GM12878 (cell line): ENCODE measurements at regions not wholly inside any gene's neighbourhood (a gene's known extent, or its start where the extent isn't known, plus 50 kb on each side); places are given as distances from the start of the nearest gene placed in this dataset.

Source experiments
- MEF2B ChIP-seq: fragments of 450-650 bp; IDR thresholded peaks from 2 replicates; pipeline ENCODE4 v1.6.1; 2018; ENCODE audit warnings: mild to moderate bottlenecking, moderate library complexity; ENCODE audit not compliant: partially characterized antibody, poor library complexity, severe bottlenecking
- MYC ChIP-seq: IDR thresholded peaks from 2 replicates; pipeline ENCODE4 v1.6.1; 2011; ENCODE audit warnings: mild to moderate bottlenecking, low read length, moderate library complexity, inconsistent platforms; ENCODE audit not compliant: insufficient read depth, insufficient replicate concordance, insufficient read length, severe bottlenecking
- NR2F1 ChIP-seq: fragments of 450-650 bp; conservative IDR thresholded peaks from 2 replicates; pipeline ENCODE4 v1.6.1; 2017; ENCODE audit warnings: mild to moderate bottlenecking
- PBX3 ChIP-seq: IDR thresholded peaks from 2 replicates; pipeline ENCODE4 v1.6.1; 2011; ENCODE audit warnings: mild to moderate bottlenecking, low read depth, low read length, moderate library complexity; ENCODE audit not compliant: insufficient replicate concordance
- TCF3 ChIP-seq: IDR thresholded peaks from 2 replicates; pipeline ENCODE4 v1.6.1; 2012; ENCODE audit warnings: low read depth, mild to moderate bottlenecking, low read length, borderline replicate concordance; ENCODE audit not compliant: insufficient read depth
- ZNF592 ChIP-seq: fragments of 450-650 bp; IDR thresholded peaks from 2 replicates; pipeline ENCODE4 v1.6.1; 2017; ENCODE audit warnings: mild to moderate bottlenecking, moderate library complexity

- TF ChIP-seq ZNF592: no peak
- no peak for TF ChIP-seq TCF3
- no peak for TF ChIP-seq PBX3
- no peak for TF ChIP-seq MEF2B
- TF ChIP-seq NR2F1: no peak
- no peak for TF ChIP-seq MYC
Measured at GRCh38 chr10:89095701-89096391, 105.2 kb downstream of the FAS start (continued).
